GM21390 (cell line): ENCODE measurements at regions not wholly inside any gene's neighbourhood (a gene's known extent, or its start where the extent isn't known, plus 50 kb on each side); places are given as distances from the start of the nearest gene placed in this dataset.
"Not testable (repeated sequence)": the region's sequence is repeated elsewhere in the genome, so short reads cannot be mapped to it uniquely, and the experiment has no call there.

Source experiments
- ATAC-seq: cut with Tn5 transposase; IDR thresholded peaks from one replicate; pipeline ENCODE4 v1.9.1; 2021; ENCODE audit not compliant: unreplicated experiment

DNA sequence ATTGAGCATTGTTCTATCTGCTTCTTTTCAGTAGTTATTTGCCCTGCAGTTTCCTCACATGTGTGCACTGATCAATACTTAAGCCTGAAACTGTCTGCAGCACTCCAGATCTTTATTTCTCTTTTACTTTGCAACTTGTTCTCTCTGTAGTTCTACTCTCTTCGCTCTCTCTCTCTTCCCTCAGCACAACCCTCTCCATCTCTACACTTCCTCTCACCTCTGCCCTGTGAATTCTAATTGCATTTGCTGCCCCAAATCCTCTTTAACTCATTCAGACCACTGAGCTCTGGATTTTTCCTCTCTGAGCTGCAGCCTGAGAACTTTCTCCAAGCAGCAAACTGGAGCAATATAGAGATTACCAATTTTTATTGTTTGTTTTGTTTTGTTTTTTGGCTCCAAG, 1035.5 kb downstream of the FSCB start:
- no peak for ATAC-seq

DNA sequence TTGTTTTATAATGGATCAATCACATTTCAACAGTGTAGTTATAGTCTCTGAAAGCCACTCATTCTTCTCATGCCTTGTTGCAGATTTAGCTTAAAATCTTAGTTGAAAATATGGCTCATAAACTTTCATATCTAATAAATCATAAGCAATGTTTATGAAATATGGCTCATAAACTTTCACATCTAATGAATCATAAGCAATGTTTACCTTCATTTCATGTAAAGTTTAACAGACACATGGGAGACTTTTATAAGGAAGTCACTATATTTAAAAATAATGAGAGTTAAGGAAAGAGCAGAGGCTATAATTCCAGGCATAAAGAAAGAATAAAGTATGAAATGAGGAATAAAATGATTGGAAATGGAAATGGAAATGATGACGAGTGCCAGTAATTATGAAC, 1042.1 kb downstream of the FSCB start:
- ATAC-seq: no peak

DNA sequence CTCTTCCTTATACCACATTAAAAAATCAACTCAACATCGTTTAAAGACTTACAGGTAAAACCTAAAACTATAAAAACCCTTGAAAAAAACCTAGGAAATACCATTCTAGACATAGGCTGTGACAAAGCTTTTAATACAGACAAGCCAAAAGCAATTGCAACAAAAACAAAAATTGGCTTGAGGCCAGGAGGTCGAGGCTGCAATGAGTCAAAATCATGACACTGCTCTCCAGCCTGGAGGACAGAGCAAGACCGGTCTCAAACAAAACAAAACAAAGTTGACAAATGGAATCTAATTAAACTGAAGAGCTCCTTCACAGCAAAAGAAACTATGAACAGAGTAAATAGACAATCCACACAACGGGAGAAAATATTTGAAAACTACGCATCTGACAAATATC, 1057.8 kb downstream of the FSCB start:
- ATAC-seq: no peak

DNA sequence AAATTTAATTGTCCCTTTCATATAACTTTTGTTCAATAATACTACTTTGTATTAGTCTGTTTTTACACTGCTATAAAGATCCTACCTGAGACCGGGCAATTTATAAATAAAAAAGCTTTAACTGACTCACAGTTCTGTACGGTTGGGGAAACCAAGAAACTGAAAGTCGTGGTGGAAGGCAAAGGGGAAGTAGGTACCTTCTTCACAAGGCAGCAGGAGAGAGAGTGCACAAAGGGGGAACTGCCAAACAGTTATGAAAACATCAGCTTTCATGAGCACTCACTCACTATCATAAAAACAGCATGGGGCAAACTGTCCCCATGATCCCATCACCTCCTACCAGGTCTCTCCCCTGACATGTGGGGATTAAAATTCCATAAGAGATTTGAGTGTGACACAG, 1069.0 kb downstream of the FSCB start:
- no peak for ATAC-seq

DNA sequence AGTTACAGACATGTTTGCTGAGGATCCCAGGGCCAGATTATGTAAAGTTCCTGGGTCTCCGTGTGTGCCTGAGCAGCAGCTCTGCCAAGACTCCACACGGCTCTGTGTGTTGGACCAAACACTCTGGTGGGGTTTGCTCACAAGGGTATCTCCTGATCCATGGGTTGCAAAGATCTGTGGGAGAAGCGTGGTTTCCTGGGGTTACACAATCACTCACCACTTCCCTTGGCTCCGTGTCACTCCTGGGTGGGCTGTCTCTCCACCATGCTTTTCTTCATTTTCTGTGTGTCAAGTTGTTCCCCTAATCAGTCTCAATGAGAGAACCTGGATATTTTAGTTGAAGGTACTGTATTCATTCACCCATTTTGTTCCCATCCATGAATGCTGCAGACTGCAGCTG, 1088.8 kb downstream of the FSCB start:
- no peak for ATAC-seq

DNA sequence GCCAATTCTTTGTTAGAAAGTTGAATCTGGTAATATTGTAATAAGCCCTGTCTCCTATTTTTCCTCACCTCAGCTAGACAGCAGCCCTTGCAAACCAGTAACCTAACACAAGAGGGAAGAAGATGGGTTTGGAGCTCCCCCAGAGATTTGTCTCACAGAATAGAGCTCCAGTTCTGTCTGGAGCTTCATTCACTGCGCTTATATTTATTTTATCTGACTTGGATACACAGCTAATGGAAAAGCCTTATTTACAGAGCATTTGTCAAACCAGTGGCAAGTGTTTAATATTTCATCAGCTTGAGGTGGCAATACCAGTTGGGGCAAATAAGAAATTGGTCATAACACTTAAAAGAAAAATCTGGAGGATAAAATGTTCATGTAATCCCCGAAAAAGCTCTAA, 1094.0 kb downstream of the FSCB start:
- ATAC-seq: no peak

DNA sequence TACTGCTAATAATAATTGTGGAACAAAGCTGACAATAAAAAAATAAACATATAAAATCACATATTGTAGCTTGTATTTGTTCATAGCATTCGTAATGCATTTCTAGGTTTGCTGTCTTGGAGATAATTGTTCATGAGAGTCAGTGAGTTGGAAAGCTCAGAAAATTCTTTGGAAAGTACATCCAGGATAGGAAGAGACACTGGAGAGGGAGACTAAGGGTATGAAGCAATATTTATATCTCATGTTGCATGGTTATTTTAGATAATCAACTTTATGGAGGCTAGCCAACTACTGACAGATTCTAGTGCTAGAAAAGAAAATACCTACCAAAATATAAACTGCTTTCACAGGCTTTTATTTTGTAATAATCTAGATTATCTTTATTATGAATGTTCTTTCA, 1095.2 kb downstream of the FSCB start:
- ATAC-seq: no peak

DNA sequence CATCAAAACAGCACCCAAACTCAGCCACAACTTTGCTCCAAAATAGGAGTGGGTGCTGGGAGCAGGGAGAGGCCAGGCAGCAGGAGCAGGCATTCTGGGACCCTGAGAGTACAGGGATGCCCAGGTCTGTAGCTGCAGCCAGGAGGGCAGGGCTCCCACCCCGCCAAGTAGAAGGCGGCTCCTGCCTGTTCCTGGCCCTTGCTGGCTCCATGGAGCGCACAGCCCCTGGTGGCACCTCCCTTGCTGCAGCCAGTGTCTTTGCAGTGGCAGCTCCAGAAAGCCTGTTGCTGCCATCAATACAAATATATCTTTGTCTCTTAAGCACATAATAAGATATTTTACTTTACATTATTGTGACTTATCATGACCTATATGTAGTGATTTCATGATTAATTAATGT, 1096.5 kb downstream of the FSCB start:
- ATAC-seq: no peak

DNA sequence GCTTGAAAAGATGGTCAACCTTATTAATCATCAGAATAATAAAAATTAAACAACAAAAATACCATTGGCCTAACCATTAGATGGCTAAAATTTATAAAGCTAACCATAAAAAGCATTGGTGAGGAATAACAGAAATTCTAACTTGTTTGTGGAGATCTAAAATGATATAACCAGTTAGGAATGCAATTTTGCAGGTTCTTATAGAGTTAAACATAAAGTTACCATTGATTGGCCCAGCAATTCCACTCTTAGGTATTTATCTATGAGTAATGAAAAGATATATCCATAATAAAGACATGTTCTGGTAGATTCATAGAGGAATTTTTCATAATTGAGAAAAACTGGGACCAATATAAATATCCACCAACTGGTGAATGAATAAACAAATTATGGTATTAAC, 1098.6 kb downstream of the FSCB start:
- ATAC-seq: no peak

DNA sequence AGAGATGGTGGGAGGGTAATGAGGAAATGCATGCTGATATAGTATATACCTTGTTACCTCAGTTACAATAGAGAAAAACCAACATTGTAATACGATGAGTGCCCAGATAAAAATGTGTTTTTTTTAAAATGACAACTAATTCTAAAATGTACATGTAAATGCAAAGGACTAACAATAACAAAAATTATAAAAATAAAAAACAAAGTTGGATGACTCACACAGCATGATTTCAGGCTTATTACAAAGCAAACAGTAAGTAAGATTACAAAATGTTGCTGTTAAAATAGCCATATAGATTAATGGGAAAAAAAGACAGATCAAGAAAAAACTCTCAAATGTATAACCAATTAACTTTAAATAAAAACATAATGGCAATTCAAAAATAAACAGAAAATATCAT, 1099.4 kb downstream of the FSCB start:
- no peak for ATAC-seq

DNA sequence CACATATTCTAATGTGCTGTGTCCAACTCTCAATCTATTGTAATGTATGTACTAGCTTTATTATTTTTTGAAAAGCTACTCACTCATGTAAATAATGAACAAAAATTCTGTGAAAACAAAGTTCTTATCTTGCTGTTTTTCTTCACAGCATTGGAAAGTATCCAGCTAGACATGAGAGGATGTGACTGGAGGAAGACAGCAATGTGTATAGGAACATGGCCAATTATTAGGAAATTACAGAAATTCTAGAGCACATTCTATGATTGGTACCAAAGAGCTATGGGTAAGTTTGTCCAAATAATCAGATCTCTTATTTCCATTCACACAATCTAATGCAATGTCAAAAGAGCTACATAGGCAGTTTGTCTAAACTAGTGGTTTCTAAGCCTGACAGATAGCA, 1100.2 kb downstream of the FSCB start:
- ATAC-seq: no peak

DNA sequence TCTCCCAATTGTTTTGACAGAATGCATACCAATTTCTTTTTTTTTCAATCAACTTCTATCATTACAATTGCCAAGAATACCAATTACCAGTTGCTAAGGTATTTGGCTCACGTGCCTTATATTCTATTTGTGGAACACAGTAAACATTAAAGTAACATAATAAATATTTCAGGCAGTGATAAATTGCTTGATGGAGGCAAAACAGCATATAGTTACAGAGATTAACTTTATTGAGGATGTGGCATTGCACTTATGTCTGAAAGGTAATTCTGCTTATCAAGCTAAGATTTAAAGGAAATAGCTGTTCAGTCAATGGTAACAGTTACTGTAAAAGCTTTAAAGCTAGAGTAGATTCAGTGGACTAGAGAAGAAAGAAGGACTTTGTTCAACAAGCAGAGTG, 1107.8 kb downstream of the FSCB start:
- ATAC-seq: no peak

DNA sequence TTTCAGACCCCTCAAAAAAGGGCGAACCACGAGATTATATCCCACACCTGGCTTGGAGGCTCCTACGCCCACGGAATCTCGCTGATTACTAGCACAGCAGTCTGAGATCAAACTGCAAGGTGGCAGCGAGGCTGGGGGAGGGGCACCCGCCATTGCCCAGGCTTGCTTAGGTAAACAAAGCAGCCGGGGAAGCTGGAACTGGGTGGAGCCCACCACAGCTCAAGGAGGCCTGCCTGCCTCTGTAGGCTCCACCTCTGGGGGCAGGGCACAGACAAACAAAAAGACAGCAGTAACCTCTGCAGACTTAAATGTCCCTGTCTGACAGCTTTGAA, 1136.6 kb downstream of the FSCB start:
- ATAC-seq: not testable (repeated sequence)

DNA sequence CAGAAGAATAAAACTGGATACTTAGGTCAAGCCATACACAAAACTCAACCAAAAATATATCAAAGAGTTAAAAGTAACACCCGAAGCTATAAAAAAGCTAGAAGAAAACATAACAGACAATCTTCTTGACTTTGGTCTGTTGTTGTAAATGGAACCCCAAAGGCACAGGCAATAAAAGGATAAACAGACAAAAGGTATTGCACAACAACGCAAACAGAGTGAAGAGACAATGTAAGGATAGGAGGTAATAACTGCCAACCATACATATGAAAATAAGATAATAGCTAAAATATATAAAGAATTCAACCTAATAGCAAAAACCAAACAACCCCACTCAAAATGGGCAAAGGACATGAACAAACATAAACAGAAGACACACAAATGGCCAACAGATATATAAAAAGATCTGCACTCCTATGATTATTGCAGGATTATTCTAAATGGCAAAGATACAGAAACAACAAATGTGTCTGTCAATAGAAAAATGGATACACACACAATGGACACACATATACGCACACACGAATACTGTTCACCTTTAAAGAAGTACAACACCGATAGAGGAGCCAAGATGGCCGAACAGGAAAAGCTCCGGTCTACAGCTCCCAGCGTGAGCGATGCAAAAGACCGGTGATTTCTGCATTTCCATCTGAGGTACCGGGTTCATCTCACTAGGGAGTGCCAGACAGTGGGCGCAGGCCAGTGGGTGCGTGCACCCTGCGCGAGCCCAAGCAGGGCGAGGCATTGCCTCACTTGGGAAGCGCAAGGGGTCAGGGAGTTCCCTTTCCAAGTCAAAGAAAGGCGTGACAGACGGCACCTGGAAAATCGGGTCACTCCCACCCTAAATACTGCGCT, 1137.1 kb downstream of the FSCB start:
- no peak for ATAC-seq

DNA sequence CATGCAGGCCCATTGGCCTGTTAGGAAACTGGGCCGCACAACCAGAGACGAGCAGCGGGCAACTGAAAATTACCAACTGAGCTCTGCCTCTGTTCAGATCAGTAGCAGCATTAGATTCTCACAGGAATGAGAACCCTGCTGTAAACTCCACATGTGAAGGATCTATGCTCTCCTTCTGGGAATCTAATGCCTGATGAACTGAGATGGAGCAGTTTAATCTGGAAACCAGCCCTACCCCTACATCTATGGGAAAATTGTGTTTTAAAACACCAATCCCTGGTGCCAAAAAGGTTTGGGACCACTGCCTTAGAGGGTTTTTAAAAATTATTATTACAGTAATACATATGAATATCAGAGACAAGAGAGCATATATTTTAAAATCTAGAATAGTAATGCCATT, 1144.5 kb downstream of the FSCB start:
- no peak for ATAC-seq

DNA sequence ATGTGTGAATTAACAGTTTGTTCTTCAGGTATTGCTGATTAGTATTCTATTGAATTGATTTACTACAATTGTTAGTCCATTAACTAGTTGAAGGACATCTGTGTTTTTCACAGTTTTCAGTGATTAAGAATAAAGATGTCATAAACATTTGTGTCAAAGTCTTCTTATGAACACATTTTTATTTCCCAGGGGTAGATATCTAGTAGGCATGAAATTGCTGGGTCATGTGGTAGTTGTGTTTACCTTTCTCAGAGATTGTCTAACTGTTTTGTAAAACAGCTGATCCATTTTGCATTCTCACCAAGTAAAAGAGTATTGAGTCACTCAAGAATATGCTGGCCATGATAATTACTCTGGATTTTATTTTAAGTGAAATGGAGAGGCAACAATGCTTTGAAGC, 1145.3 kb downstream of the FSCB start:
- ATAC-seq: no peak

DNA sequence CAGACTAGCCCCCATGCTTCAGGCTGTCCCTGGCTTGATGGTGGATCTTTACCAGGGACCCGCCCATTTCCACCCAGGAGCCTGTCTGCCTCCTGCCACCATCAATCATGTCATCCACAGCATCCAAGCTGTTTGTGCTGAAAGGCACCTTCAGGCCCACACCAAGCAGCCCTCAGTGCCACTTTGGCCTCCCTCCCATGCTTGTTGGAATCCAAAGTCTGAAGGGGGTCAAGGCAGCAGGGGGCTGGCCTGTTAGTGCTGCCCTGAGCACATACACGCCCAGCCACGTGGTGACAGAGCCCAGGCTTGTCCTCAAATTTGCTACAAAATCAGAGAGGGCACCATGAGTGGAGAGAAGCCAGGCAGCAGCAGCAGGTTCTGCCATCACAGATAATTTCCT, 1146.8 kb downstream of the FSCB start:
- ATAC-seq: no peak

DNA sequence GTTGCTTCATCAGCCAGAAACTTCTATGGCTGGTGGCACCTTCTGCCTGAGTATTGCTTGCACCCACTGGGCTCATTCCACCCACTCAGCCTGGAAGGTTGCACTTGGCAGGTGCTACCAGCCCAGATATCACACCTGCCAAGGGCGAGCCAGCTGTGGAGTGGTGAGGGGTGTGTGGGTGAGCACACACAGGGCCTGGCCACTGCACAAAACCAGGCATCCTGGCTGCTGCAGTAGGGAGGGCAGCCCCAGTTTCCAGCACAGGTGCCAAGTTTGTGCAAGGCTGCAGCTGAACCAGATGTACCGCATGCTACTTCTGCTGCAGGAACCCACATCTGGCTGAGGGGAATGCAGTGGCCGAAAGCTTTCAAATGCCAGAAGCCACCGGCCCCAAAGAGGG, 1147.8 kb downstream of the FSCB start:
- no peak for ATAC-seq

DNA sequence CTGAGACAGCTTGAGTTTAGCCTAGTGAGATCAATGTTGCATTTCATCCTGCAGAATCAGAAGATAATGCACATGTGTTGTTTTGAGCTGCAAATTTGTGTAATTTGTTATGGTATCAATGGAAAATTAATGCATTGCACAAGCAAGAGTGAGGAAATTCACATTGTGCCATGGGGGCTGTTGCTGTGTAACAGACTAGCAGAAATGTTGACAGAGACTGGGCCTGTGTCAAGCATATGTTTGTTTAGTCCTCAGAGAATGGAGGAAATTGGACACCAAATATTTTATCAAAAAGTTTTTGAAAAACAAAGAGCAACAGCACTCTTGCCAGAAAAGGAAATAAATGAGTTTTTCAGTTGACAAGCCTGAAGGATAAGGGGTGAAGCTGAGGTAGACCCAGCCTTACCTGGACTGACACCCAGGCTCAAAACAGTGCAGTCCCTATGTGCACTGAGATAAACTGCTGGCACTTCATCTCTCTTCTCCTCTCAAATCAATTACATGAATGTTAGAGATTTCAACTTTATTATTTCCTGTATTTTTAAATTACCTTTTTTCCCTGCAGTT, 1150.0 kb downstream of the FSCB start:
- no peak for ATAC-seq

DNA sequence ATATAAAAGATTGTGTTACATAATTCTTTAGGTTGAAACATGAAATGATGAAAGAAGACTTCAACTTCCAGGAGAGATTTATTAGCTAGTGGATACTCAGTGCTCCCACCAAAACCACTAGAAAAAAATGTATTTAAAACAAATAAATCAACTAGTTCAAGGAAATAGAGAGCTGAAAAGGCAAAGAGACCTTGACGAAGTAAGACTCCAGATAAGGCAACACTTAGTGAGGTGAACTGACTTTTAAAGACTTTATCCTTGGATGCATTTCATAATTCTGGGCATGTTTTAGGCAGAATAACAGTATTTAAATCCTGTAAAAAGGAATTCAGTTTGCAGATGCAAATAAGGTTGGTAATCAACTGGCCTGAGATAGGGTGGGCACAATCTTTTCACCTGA, 1150.7 kb downstream of the FSCB start:
- no peak for ATAC-seq

DNA sequence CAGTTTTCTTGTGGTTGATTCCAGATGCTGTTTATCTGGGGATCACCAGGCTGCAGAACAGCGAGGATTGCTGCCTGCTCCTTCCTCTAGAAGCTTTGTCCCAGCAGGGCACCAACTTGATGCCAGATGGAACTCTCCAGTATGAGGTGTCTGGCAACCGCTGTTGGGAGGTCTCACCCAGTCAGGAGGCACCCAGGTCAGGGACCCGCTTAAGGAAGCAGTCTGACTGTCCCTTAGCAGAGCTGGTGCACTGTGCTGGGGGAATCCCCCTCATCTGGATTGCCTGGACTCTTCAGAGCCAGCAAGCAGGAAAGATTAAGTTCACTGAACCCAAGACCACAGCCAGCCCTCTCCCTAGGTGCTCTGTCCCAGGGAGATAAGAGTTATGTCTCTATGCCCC, 1165.2 kb downstream of the FSCB start:
- no peak for ATAC-seq

DNA sequence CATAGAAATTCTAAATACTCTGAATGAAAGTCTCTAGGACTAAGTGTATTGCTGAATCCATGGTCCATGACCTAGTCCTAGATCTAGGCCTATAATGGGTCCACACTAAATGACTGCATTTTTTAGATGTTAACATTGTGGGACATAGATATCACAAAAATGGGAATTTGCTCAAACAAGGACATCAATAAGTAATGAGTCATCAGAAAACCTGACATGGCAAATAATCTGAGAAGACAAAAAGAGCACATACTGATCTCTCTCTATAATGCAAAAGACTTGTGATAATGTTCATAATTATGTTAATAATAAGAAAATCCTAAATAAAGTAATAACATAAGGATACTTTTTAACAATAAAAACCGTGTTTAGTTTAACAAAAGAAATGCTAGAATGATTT, 1168.4 kb downstream of the FSCB start:
- ATAC-seq: no peak

DNA sequence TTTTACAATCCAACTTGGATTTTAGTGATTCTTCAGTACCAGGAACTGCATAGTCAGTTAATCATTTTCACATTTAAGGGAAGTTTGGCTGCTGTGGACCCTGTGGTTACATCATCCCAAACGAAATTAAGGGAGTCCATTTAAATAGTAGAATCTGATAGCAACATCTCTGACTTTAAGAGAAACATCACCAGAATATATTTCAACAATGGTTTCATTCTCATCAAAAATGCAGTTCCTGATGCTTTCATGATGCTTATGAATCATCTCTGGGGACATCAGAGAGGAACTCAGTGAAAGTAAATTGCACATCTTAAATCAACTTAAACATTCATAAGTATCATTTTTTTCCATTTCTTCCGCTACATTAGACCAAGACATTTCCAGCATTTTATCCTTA, 1170.7 kb downstream of the FSCB start:
- no peak for ATAC-seq
